ENCODE measurements at regions not wholly inside any gene's neighbourhood (a gene's known extent, or its start where the extent isn't known, plus 50 kb on each side); places are given as distances from the start of the nearest gene placed in this dataset.

- no peak for TF ChIP-seq CTCF (conservative IDR thresholded peaks at IDR 0.05 in 1 of 2, IDR thresholded peaks at IDR 0.05 in 1 of 2; ENCODE audit: extremely low read depth in 1 of 2, insufficient read depth in 1 of 2, low read depth in 1 of 2, low read length in 2 of 2)
- TF ChIP-seq EZH2 (IDR thresholded peaks at IDR 0.05; ENCODE audit: borderline replicate concordance, low read length) = no peak
These were observed 126.5 kb upstream of the MAST4 start for GRCh38 chr5:66469684-66470083.
